T-helper 1 cell (primary cell): ENCODE measurements at regions not wholly inside any gene's neighbourhood (a gene's known extent, or its start where the extent isn't known, plus 50 kb on each side); places are given as distances from the start of the nearest gene placed in this dataset.

Source experiments
- DNase-seq, 5 donors: peaks; one replicate each; pipeline ENCODE4 v3.0.0-alpha.2; 2012 to 2020

GRCh38 chr12:90390947-90391346 lies 564.0 kb downstream of the CCER1 start:
- no peak for DNase-seq

DNA sequence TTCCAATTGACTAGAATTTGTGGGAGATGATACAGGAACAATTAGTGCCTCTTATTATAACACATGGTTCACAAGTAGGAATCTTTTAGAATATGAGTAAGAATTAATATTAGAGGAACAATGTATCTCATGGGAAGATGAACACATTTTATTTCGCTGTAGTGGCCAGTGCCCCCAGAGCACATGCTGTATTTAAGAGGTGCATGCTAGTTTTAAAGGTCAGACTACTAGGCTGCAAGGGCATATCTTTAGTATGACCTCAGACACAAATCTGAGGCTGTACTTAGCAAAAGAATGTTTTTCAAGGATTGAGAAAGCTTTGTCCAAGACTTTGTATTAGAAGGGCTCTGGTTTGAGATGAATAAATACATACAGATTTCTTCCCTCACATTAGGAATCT lies 586.9 kb downstream of the CCER1 start:
- DNase-seq: no peak

DNA sequence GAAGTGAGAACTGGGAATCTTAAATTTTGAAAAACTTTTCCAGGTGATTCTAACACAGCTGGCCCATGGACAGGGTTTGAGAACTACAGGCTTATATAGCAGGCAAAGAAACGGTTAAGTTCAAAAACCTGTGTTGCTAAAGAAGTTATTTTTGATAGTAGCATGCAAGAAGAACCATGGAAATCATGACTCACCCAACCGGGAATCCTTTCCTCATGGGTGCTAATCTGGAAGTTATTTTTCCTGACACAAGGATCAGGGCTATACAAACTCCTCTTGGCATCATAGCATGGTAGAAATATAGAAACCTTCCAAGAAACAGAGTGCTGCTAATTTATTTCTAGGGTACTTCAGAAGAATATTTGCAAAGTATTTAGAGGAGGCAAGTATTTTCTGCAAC lies 588.7 kb downstream of the CCER1 start:
- DNase-seq: no peak

GRCh38 chr12:90360300-90360699 lies 594.7 kb downstream of the CCER1 start:
- DNase-seq: no peak

- DNase-seq: no peak
Measured at GRCh38 chr12:90355711-90356355, 599.1 kb downstream of the CCER1 start.

GRCh38 chr12:90343966-90344365 lies 611.0 kb downstream of the CCER1 start:
- no peak for DNase-seq

GRCh38 chr12:90342081-90342480 lies 612.9 kb downstream of the CCER1 start:
- no peak for DNase-seq

GRCh38 chr12:90339837-90340236 lies 615.1 kb downstream of the CCER1 start:
- no peak for DNase-seq

DNA sequence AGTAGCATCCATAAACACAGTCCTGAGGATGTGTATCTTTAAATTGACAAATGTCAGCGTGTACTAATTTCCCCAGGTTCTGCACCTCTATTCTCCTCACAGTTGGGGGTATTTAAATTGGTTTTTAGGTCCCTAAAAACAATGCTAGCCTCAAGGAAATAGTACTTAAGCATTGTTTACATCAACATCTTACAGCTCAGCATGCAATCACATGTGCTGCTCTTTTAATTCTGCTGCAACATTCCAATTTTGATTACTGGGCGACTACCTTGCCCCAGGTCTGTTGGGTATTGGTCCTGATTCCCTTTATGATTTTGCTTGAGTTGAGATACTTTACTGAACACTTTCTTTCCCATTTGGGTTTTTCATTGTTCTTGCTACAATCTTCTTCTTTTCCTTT lies 616.6 kb downstream of the CCER1 start:
- no peak for DNase-seq

DNA sequence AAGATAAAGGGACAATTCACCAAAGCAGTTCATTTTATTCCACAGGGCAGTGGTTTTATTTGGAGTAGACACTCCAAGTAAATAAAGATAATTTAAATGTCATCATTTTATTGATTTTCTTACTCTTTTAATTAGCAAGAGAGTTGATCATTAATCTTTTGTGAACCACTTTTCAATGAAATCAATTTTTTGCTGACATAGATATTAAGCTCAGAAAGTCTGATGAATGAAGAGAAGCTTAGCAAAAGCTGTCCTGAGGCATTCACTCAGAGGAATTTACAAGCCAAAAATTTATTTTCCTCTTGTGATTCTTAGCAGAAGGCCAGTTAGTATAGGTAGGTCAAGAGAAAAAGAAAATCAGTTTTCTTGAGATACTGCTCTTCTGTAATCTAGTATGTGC lies 618.0 kb downstream of the CCER1 start:
- DNase-seq: no peak

- DNase-seq: no peak
Measured at GRCh38 chr12:90335566-90335965, 619.4 kb downstream of the CCER1 start.

- no peak for DNase-seq
Measured at GRCh38 chr12:90333939-90334338, 621.0 kb downstream of the CCER1 start.

DNA sequence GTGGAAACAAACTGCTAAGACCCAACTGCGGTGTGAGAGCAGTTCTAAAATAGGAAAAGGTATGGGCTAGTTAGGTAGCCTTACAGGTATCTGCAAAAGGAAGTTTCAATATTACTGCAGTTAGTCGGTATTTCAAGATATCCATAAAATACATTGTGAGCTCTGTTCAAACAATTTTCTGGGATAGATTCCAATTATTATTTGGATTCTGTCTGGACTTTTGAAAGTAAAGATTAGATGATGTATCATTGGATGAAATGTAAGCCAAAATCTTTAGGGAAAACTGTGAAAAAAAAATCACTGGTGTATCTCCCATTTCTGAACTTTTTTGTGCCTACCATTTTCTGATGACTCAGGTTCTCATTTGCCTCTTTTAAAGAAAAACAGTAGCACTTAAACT lies 621.6 kb downstream of the CCER1 start:
- DNase-seq: no peak

DNA sequence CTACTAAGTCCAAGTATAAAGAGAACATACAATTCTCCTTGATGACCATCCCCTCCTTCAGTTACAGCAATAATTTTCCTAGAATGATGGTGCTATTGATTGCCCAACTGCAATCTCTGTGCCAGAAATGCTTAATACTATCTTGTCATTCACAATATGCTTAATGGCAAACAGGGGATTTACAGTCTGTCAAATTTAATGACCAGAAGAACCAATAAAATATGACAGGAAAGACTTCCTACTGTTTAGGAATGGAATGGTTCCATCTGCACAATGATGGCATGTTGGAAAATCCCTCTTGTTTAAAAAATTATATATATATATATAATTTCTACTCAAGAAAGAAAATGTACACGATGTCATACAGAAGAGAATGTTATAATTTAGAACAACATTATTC lies 623.2 kb downstream of the CCER1 start:
- DNase-seq: no peak

DNA sequence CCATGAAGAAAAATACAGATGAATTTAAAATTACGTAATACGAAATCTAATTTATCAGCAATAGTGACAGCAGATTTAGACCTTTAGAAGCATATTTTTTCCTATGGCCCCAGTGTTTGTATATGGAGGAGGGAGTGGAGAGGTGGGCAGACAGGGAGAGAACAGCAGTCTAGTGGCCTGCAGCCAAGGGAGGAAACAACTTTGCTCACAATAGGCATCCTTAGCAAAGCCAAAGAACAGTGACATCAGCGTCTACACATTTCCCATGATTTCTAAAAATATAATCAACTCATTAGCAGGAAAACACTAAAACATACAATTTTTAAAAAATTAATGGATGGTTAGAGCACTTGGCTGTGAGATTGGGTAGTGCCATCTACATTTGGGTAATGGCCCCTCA lies 622.6 kb upstream of the ATP2B1 start:
- DNase-seq: no peak

DNA sequence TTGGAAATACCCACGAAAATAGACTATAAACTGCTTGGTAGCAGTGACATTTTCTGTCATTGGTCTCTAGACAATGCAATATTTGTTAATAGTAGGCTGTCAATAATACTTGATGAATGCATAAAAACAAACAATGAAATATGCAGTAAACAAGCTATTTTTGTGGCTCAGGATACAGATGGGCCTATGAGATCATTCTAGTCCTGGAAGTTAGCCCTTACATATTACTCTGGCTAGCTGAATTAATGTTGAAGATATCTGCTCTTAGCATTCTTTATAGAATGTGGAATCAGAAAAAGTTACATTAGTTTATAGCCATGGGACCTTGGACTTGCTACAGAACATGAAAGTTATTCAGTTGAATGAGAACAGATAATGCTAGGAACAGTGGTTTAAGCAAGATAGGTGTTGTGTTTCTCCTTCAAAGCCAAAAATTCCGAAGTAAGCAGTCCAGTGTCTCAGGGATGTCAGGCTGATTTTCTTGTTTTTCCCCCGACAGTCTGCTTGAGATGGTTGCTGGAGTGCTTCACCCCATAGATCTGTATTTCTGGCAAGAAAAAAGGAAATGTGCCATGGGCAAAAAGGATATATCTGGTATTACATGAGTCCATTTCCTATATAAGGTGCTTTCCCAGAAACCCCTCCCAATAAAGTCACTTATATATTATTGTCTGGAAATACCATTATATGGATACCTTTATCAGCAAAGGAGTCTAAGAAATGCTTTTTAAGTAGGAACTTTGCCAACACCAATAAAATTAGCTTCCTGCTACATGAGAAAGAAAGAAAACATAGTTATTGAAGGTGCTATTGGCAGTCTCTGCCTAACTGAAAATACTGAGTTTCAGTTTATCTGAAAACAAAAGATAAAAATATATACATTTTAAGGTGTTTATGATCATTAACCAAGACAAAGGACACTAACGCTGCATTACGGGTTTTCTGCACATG lies 619.4 kb upstream of the ATP2B1 start:
- DNase-seq: no peak

GRCh38 chr12:90323217-90323616 lies 614.6 kb upstream of the ATP2B1 start:
- no peak for DNase-seq

GRCh38 chr12:90322006-90322405 lies 613.4 kb upstream of the ATP2B1 start:
- no peak for DNase-seq

DNA sequence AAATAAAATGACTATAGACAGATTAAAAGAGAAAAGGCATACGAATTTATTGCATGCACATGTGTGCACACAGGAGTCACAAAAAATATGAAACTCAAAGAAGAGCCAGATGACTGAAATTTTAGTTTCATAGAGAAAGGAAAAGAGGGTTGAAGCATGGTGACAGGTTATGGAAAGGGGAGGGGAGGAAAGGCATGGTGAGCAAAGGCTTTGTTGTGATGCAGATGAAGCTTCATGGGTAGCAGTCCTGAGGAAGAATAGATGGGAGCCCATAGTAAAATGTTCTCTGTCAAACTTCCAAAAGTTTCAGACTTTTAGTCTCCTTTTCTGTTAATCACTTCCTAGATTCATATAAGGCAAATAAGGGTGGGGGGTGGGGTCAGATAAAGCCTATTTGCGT lies 612.7 kb upstream of the ATP2B1 start:
- no peak for DNase-seq

DNA sequence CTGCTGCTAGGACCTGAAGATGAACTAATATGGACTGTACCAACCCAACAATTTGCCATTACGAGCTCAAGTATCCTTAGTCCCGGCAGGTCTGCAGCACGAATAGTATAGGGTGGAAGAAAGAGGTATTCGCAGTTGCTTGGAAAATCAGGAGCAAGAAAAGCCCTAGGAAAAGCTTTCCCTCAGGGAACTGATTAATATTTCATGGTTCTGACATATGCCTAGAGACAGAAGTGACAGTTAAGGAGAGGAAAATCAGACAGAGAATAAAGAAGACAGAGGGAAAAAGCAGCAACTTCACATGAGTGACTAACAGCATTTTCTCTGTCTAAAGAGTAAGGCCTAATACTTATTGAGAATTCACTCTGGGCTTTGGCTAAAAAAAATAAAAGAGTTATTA lies 602.9 kb upstream of the ATP2B1 start:
- DNase-seq: no peak

GRCh38 chr12:90305379-90305778 lies 596.7 kb upstream of the ATP2B1 start:
- no peak for DNase-seq

DNA sequence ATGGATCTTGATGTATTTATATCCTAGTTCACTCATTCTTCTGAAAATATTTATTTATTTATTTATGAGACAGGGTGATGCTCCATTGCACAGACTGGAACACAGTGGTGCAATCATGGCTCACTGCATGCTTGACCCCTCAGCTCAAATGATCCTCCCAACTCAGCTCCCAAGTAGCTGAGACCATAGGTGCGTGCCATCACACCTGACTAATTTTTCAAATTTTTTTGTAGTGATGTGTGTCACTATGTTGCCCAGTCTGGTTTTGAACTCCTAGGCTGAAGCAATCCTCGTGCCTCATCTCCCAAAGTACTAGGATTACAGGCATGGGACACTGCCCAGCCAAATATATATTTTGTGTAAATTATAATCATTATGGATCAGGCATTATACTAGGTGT lies 595.6 kb upstream of the ATP2B1 start:
- no peak for DNase-seq

- no peak for DNase-seq
Measured at GRCh38 chr12:90303771-90304170, 595.1 kb upstream of the ATP2B1 start.

- DNase-seq: no peak
Measured at GRCh38 chr12:90301561-90302133, 593.0 kb upstream of the ATP2B1 start.
